Thoracic aorta (tissue), 2 donors: ENCODE measurements at regions not wholly inside any gene's neighbourhood (a gene's known extent, or its start where the extent isn't known, plus 50 kb on each side); places are given as distances from the start of the nearest gene placed in this dataset.

Source experiments
- ATAC-seq: fragments of 150-250 bp; one replicate; pipeline ENCODE4 v1.8.0; 2017; ENCODE audit warnings: low read depth; ENCODE audit not compliant: insufficient number of reproducible peaks, low FRiP score
- DNase-seq: peaks from one replicate; pipeline ENCODE4 v3.0.0-alpha.2; 2020; ENCODE audit warnings: low spot score
- H3K27ac ChIP-seq, 2 donors: fragments of 200-600 bp; sonication (generic); 1 replicate in 1 of 2; 2 replicates in 1 of 2; pipeline ENCODE4 v1.5.1; 2016; ENCODE audit warnings: mild to moderate bottlenecking in 2 of 2, moderate library complexity in 2 of 2
- H3K27me3 ChIP-seq: fragments of 200-600 bp; sonication (generic); replicated peaks from 2 replicates; pipeline ENCODE4 v1.6.0; 2016; ENCODE audit warnings: mild to moderate bottlenecking; ENCODE audit not compliant: insufficient read depth
- H3K36me3 ChIP-seq: fragments of 200-600 bp; sonication (generic); one replicate; pipeline ENCODE4 v1.5.1; 2016
- H3K4me1 ChIP-seq, 2 donors: fragments of 200-600 bp; sonication (generic); 1 replicate in 1 of 2; 2 replicates in 1 of 2; pipeline versions ENCODE4 v1.5.1 to v1.6.0; 2016; ENCODE audit warnings: low read depth in 2 of 2, mild to moderate bottlenecking in 1 of 2; ENCODE audit not compliant: control insufficient read depth in 1 of 2
- H3K4me3 ChIP-seq: fragments of 200-600 bp; sonication (generic); 2 replicates; pipeline ENCODE4 v1.5.1; 2016; ENCODE audit warnings: mild to moderate bottlenecking
- H3K9me3 ChIP-seq: fragments of 200-600 bp; sonication (generic); 2 replicates; pipeline ENCODE4 v1.5.1; 2016
- CTCF ChIP-seq: fragments of 200-600 bp; sonication (generic); IDR thresholded peaks from one replicate; pipeline ENCODE4 v1.5.1; 2019; ENCODE audit warnings: antibody characterized with exemption

GRCh38 chr12:13890943-13891342 is 90.5 kb downstream of the GRIN2B start:
- H3K4me1 ChIP-seq = no peaks in the 10 kb centered on the region
- ATAC-seq = no peak
- DNase-seq = no peak
- H3K36me3 ChIP-seq = no peaks in the 10 kb centered on the region
- H3K27ac ChIP-seq = no peak overlapping the region
- H3K27me3 ChIP-seq = no peaks in the 10 kb centered on the region
- H3K9me3 ChIP-seq = no peaks in the 10 kb centered on the region
- no peak overlapping the region for H3K4me3 ChIP-seq
- no peak for TF ChIP-seq CTCF

- TF ChIP-seq CTCF = no peak
Measured at GRCh38 chr12:13887779-13888388, 93.5 kb downstream of the GRIN2B start.

GRCh38 chr12:13882176-13882575 is 99.2 kb downstream of the GRIN2B start:
- DNase-seq = no peak
- H3K36me3 ChIP-seq = no peaks in the 10 kb centered on the region
- no peaks in the 10 kb centered on the region for H3K9me3 ChIP-seq
- no peak overlapping the region for H3K4me3 ChIP-seq
- no peak for TF ChIP-seq CTCF
- no peak for ATAC-seq
- H3K4me1 ChIP-seq = no peaks in the 10 kb centered on the region
- H3K27me3 ChIP-seq = no peaks in the 10 kb centered on the region
- H3K27ac ChIP-seq = no peak overlapping the region

More at GRCh38 chr12:13887779-13888388, 93.5 kb downstream of the GRIN2B start:
- no peaks in the 10 kb centered on the region for H3K4me1 ChIP-seq
- no peak overlapping the region for H3K27ac ChIP-seq
- no peaks in the 10 kb centered on the region for H3K36me3 ChIP-seq
- no peak for ATAC-seq
- no peaks in the 10 kb centered on the region for H3K27me3 ChIP-seq
- no peaks in the 10 kb centered on the region for H3K9me3 ChIP-seq
- H3K4me3 ChIP-seq = no peak overlapping the region
- no peak for DNase-seq

- Histone ChIP-seq H3K27me3 (no peaks in the 10 kb centered on the region), H3K4me3 (no peak overlapping the region), H3K27ac (no peak overlapping the region), H3K36me3 (no peaks in the 10 kb centered on the region), H3K9me3 (no peaks in the 10 kb centered on the region), H3K4me1 (no peaks in the 10 kb centered on the region)
- no peak for TF ChIP-seq CTCF
- no peak for DNase-seq
- no peak for ATAC-seq
Measured at GRCh38 chr12:13880613-13881012, 100.8 kb downstream of the GRIN2B start.

- DNase-seq = no peak
- H3K27me3 ChIP-seq = no peaks in the 10 kb centered on the region
- no peak for ATAC-seq
Measured at GRCh38 chr12:13875744-13876143, 105.7 kb downstream of the GRIN2B start.

More at GRCh38 chr12:13875744-13876143, 105.7 kb downstream of the GRIN2B start:
- Histone ChIP-seq H3K4me3 (no peak overlapping the region), H3K27ac (no peak overlapping the region), H3K9me3 (no peaks in the 10 kb centered on the region), H3K4me1 (no peaks in the 10 kb centered on the region), H3K36me3 (no peaks in the 10 kb centered on the region)
- TF ChIP-seq CTCF = no peak
